ENCODE measurements at regions not wholly inside any gene's neighbourhood (a gene's known extent, or its start where the extent isn't known, plus 50 kb on each side); places are given as distances from the start of the nearest gene placed in this dataset.

DNA sequence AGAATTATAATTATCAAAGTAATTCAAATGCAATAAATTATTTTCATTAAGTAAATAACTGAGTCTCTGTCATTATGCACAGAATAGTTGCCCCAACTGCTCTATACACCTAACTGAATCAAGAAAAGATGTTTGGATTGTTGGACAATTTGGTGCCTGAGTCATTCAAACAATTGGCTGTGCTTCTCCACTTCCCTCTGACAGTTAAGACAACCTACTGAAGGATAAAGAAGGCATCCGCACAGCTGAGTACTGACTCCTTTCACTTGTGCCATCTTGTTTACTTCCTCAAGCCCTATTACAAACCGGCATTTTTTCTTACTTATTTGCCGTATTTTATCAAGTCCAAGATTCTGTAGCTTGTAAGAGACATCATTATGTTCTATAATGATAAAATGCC is 110.6 kb upstream of the C1QTNF7 start:
- no peaks in the 10 kb centered on the region for H3K9me3 ChIP-seq (replicated peaks in 1 of 2; ENCODE audit: control insufficient read depth in 1 of 2, insufficient read depth in 1 of 2, low read length in 2 of 2)
- H3K4me1 ChIP-seq (ENCODE audit: control insufficient read depth in 1 of 2, insufficient read depth in 2 of 2, low read length in 2 of 2), result no peaks in the 10 kb centered on the region
- WGBS (ENCODE audit: insufficient coverage), result 80% methylated on average over 1 of the region's 3 CpGs
- H3K4me2 ChIP-seq (replicated peaks; ENCODE audit: extremely low read depth, low read length, poor library complexity, severe bottlenecking), result no peak overlapping the region
- H3K27ac Mint-ChIP-seq, result no peak overlapping the region
- H3K27me3 Mint-ChIP-seq (ENCODE audit: low read depth in 3 of 3), result peaks cover 0 to 3% (median 1%) of the 10 kb centered on the region in 3 donors
- H3K36me3 Mint-ChIP-seq, result no peaks in the 10 kb centered on the region
- no peaks in the 10 kb centered on the region for H3K4me1 Mint-ChIP-seq
- intact Hi-C loops (cut with micrococcal nuclease), result no loop called here
- H3K27me3 ChIP-seq (ENCODE audit: control insufficient read depth in 2 of 2, insufficient read depth in 2 of 2, low read length in 2 of 2), result no peaks in the 10 kb centered on the region
- no peaks in the 10 kb centered on the region for H3K36me3 ChIP-seq (replicated peaks in 1 of 2; ENCODE audit: control insufficient read depth in 1 of 2, insufficient read depth in 2 of 2, low read length in 2 of 2)
- no peak overlapping the region for H3K27ac ChIP-seq (ENCODE audit: low read depth in 1 of 2, low read length in 2 of 2)
- TF ChIP-seq, protein P1, sequence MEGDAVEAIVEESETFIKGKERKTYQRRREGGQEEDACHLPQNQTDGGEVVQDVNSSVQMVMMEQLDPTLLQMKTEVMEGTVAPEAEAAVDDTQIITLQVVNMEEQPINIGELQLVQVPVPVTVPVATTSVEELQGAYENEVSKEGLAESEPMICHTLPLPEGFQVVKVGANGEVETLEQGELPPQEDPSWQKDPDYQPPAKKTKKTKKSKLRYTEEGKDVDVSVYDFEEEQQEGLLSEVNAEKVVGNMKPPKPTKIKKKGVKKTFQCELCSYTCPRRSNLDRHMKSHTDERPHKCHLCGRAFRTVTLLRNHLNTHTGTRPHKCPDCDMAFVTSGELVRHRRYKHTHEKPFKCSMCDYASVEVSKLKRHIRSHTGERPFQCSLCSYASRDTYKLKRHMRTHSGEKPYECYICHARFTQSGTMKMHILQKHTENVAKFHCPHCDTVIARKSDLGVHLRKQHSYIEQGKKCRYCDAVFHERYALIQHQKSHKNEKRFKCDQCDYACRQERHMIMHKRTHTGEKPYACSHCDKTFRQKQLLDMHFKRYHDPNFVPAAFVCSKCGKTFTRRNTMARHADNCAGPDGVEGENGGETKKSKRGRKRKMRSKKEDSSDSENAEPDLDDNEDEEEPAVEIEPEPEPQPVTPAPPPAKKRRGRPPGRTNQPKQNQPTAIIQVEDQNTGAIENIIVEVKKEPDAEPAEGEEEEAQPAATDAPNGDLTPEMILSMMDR (IDR thresholded peaks at IDR 0.05), result no peak
- H2AFZ ChIP-seq (ENCODE audit: insufficient read depth, low read depth, low read length, poor library complexity, severe bottlenecking), result no peak overlapping the region
- H3K4me3 ChIP-seq (replicated peaks in 1 of 3; ENCODE audit: low read depth in 2 of 3, low read length in 3 of 3), result no peak overlapping the region
- H3K4me3 Mint-ChIP-seq, result no peak overlapping the region
- no peaks in the 10 kb centered on the region for H4K20me1 ChIP-seq (ENCODE audit: insufficient read depth, low read length)
- no peak overlapping the region for H3K9ac ChIP-seq (ENCODE audit: insufficient read depth, low read length, poor library complexity, severe bottlenecking)
- DNase-seq, result no peak
- no peaks in the 10 kb centered on the region for H3K9me3 Mint-ChIP-seq
- no peaks in the 10 kb centered on the region for H3K79me2 ChIP-seq (ENCODE audit: insufficient read depth, low read length)

DNA sequence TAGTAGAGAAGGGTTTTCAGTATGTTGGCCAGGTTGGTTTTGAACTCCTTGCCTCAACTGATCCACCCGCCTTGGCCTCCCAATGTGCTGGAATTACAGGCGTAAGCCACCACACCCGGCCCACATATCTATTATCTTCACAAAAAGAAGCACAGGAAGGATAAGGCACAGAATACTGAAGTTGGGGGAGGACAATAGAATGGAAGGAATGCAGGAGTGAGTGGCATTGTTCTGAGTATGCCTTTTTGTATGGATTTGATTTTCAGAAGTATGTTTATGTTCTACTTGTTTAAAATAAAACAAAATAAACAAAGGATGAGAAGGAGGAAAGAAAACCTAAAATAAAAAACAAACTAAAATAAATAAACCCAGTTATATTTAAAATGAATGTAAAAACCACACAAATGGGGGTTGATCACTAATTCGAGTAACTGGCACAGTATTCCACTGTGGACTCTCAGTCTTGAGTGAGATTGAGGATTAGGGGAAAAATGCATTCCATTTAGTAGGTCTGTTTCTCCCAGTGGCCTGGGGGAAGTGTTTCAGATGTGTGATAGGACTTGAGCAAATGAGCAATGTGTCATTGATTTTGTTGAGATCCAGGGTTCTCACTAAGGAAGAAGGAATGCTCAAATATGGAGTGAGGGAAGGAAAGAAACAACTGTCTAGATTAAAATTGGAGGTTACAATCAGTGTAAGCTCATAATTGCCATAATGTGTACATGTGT is 109.0 kb upstream of the C1QTNF7 start:
- H3K4me1 Mint-ChIP-seq, result no peaks in the 10 kb centered on the region
- Histone ChIP-seq H3K27ac (ENCODE audit: low read depth in 1 of 2, low read length in 2 of 2) (no peak overlapping the region), H3K9ac (ENCODE audit: insufficient read depth, low read length, poor library complexity, severe bottlenecking) (no peak overlapping the region), H3K4me2 (replicated peaks; ENCODE audit: extremely low read depth, low read length, poor library complexity, severe bottlenecking) (no peak overlapping the region), H3K27me3 (ENCODE audit: control insufficient read depth in 2 of 2, insufficient read depth in 2 of 2, low read length in 2 of 2) (no peaks in the 10 kb centered on the region), H2AFZ (ENCODE audit: insufficient read depth, low read depth, low read length, poor library complexity, severe bottlenecking) (no peak overlapping the region), H3K4me3 (replicated peaks in 1 of 3; ENCODE audit: low read depth in 2 of 3, low read length in 3 of 3) (no peak overlapping the region), H3K4me1 (ENCODE audit: control insufficient read depth in 1 of 2, insufficient read depth in 2 of 2, low read length in 2 of 2) (no peaks in the 10 kb centered on the region), H3K79me2 (ENCODE audit: insufficient read depth, low read length) (no peaks in the 10 kb centered on the region), H3K36me3 (replicated peaks in 1 of 2; ENCODE audit: control insufficient read depth in 1 of 2, insufficient read depth in 2 of 2, low read length in 2 of 2) (no peaks in the 10 kb centered on the region), H3K9me3 (replicated peaks in 1 of 2; ENCODE audit: control insufficient read depth in 1 of 2, insufficient read depth in 1 of 2, low read length in 2 of 2) (no peaks in the 10 kb centered on the region), H4K20me1 (ENCODE audit: insufficient read depth, low read length) (no peaks in the 10 kb centered on the region)
- peaks cover 0 to 1% (median 0%) of the 10 kb centered on the region in 3 donors for H3K27me3 Mint-ChIP-seq (ENCODE audit: low read depth in 3 of 3)
- H3K4me3 Mint-ChIP-seq, result no peak overlapping the region
- WGBS (ENCODE audit: insufficient coverage), result 100% methylated on average over 1 of the region's 4 CpGs
- TF ChIP-seq, protein P1 (IDR thresholded peaks at IDR 0.05), result no peak
- no peak for DNase-seq
- no peak overlapping the region for H3K27ac Mint-ChIP-seq
- no peaks in the 10 kb centered on the region for H3K36me3 Mint-ChIP-seq
- intact Hi-C loops (cut with micrococcal nuclease), result no loop called here
- peaks cover 0 to 1% (median 0%) of the 10 kb centered on the region in 7 donors for H3K9me3 Mint-ChIP-seq

Data from CD14-positive monocyte (primary cell).